GM19372 (cell line): ENCODE measurements at regions not wholly inside any gene's neighbourhood (a gene's known extent, or its start where the extent isn't known, plus 50 kb on each side); places are given as distances from the start of the nearest gene placed in this dataset.
"Not testable (repeated sequence)": the region's sequence is repeated elsewhere in the genome, so short reads cannot be mapped to it uniquely, and the experiment has no call there.

Source experiments
- ATAC-seq: cut with Tn5 transposase; IDR thresholded peaks from one replicate; pipeline ENCODE4 v1.9.1; 2021; ENCODE audit warnings: mild to moderate bottlenecking, low read depth, moderate library complexity; ENCODE audit not compliant: unreplicated experiment

DNA sequence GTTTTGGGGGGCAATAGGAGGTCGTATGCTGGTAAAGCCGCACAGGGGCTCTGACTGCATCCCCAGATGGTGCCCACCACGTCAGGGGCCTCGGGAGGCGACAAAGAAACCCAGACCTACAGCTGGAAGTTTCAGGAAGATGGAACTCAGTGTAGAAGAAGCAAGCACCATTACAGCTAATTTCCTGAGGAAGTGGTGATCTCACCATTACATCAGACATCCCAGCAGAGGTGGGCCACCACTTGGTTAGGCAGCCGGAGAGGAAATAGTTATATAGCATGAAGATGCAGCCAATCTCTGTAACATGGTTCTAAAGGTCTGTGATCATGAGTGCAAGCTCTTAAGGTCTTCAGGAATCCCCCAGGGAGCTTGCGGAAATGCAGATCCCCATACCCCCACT, 127.3 kb upstream of the PCBD1 start:
- no peak for ATAC-seq

DNA sequence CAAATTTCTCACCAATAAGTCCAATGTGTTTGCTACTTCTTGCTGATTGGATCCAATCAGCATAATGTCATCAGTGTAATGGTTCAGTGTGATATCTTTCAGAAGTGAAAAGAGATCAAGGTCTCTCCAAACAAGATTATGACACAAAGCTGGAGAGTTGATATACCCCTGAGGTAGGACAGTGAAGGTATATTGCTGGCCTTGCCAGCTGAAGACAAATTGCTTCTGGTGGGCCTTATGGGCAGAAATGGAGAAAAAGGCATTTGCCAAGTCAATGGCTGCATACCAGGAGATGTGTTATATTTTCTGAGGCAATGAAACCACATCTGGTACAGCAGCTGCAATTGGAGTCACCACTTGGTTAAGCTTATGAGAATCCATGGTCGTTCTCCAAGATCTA, 131.7 kb upstream of the PCBD1 start:
- ATAC-seq, result not testable (repeated sequence)

DNA sequence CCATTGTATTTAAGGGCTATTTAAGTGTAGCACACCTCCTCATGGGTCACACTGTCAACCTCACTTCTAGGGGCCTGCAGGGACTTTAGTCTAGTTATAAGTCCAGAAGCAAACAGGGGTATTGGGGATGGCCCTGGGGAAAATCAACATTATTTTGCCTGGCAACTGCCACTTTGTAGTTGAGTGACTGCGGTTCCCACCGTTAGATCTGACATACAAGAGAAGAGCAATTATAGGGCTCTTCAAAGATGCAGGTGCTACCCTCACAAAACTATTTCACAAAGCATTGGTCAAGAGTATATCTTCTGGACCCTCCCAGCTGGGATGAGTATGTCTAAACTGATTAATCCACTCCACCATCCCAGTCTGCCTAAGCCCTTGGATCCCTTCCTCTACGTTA, 133.0 kb upstream of the PCBD1 start:
- ATAC-seq, result no peak

DNA sequence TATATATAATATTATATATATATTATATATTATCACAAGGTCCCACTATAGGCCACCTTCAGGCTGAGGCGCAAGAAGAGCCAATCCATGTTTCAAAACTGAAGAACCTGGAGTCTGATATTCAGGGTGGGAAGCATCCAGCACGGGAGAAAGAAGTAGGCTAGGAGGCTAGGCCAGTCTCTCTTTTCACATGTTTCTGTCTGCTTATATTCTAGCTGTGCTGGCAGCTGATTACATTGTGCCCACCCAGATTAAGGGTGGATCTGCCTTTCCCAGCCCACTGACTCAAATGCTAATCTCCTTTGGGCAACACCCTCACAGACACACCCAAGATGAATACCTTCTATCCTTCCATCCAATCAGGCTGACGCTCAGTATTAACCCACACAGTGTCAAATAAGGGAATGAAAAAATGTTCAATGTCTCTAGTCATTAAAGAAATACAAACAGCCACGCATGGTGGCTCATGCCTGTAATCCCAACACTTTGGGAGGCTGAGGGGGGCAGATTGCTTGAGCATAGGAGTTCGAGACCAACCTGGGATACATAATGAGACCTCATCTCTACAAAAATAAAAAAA, 135.4 kb upstream of the PCBD1 start:
- no peak for ATAC-seq

GRCh38 chr10:71024490-71024889, 136.1 kb upstream of the PCBD1 start:
- ATAC-seq, result no peak

GRCh38 chr10:71025535-71025934, 137.2 kb upstream of the PCBD1 start:
- ATAC-seq, result no peak

DNA sequence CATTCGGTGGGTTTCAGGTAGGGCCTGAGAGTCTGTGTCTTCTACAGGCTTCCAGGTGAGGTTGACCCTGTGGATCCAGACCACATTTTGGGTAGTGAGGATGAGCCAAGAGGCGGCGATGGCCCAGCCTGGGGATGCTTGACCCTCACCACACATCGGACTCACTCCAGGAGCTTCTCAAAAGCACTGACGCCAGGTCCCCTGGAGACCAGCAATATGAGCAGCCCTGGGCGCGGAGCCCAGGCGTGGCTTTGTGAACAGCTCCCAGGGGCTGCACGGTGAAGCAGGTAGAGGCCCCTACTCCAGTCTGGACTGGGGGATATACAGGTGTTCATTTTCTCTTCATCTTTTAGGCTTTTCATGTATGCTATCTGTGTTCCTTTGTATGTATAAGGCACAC, 139.7 kb upstream of the PCBD1 start:
- ATAC-seq, result no peak

- no peak for ATAC-seq
Observed at GRCh38 chr10:71029411-71029892, 141.1 kb upstream of the PCBD1 start.

DNA sequence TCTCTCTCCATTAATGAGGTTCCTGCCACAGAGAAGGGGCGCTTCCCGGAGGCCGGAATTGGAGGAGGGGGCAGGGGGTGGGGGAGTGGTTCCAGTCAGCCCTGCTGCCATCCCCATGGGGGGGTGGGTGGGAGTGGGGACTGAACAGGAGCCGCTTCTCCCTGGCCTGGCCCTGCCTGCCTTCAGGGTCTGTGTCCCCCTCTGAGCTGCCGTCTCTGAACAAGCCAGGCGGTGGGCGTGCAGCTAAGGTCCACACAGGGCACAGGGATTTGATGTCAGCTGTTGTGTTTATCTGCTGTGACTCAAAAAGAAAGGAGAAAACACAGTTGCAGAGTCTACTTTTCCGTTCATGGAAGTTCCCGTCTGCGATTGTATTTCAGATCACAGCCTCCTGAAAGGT, 141.5 kb upstream of the PCBD1 start:
- ATAC-seq, result no peak

- ATAC-seq, result no peak
Observed at GRCh38 chr10:71031026-71031425, 142.7 kb upstream of the PCBD1 start.

- no peak for ATAC-seq
Observed at GRCh38 chr10:71031603-71032002, 143.2 kb upstream of the PCBD1 start.

DNA sequence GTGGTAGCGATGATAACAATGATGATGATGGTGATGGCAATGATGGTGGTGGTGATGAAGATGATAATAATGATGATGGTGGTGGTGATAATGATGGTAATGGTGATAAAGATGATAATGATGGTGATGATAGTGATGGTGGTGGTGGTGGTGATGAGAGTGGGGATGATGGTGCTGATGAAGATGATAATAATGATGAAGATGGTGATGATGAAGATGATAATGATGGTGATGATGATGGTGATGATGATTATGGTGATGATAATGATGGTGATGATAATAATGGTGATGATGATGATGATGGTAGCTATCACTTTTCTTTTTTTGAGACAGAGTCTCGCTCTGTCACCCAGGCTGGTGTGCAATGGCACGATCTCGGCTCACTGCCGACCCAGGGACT, 144.5 kb upstream of the PCBD1 start:
- no peak for ATAC-seq

GRCh38 chr10:71033396-71033980, 145.1 kb upstream of the PCBD1 start:
- ATAC-seq, result no peak

GRCh38 chr10:71035511-71036296, 147.3 kb upstream of the PCBD1 start:
- ATAC-seq, result no peak

- ATAC-seq, result no peak
Observed at GRCh38 chr10:71036297-71036966, 148.1 kb upstream of the PCBD1 start.

GRCh38 chr10:71038091-71038633, 149.8 kb upstream of the PCBD1 start:
- ATAC-seq, result no peak

DNA sequence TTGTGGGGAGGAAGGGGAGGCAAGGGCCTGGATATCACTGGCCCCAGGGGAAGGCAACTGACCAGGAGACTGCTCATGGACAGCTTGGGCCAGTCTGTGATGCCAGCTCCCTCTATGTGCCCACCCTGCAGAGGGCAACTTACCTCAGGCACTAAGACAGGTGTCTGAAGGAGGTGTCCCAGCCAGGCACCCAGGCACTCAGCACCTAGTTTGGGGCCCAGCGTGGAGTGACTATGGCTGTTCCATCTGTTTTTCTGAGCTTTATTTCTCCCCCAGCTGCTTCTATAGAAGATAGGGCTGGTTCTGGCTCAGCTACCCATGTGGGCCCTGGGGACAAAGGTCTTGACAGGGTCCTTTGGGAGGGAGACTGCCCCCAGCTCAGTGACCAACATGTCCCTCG, 150.6 kb upstream of the PCBD1 start:
- ATAC-seq, result no peak

- ATAC-seq, result no peak
Observed at GRCh38 chr10:71039551-71039950, 151.2 kb upstream of the PCBD1 start.

- ATAC-seq, result no peak
Observed at GRCh38 chr10:71040343-71040742, 152.0 kb upstream of the PCBD1 start.

DNA sequence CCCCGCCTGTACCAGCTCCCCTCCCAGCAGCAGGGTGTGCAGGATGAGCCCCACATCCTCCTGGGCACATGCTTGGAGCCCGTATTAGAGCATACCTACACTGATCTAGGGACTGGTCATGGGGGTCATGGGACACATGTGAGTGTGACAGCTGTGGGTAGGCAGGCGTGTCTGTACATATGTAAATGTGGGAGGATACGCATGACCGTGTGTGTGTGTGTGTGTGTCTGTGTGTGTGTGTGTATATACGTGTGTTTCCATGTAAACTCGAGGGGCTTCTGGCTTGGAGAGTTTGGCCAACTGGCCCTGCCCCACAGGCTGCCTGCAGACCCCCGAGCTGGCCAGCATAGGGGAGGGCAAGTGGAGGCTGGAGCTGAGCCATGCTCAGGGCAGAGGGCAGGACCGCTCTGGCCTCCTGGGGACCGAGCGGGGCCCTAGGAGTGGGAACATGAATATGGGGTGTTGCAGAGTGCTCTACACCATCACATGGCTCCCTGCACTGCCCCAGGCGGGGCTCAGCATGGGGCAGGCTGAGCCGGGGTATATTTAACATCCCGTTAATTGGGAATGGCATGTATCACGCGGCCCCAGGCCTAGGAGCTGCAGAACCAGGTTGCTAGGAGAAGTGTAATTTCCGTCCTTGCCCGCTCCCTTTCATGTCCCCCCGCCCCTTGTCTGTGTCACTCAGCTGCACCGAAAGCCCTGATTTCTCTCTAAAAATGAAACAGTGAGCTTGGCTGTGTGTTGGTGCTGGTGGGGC, 152.7 kb upstream of the PCBD1 start:
- ATAC-seq, result no peak
